ACHN (cell line): ENCODE measurements at regions not wholly inside any gene's neighbourhood (a gene's known extent, or its start where the extent isn't known, plus 50 kb on each side); places are given as distances from the start of the nearest gene placed in this dataset.
"Not testable (repeated sequence)": the region's sequence is repeated elsewhere in the genome, so short reads cannot be mapped to it uniquely, and the experiment has no call there.

ENCODE experiments used
- DNase-seq: peaks from one replicate; pipeline ENCODE4 v3.0.0-alpha.2; 2015
- in situ Hi-C: cut with HindIII; loops from 2 replicates; pipeline ENCODE4 v1.10.0; 2017; ENCODE audit warnings: low sequenced_read_pairs, low pct_ligation_motif_present, low pct_unique_long_range_greater_than_20kb

GRCh38 chr2:153347818-153348495 is 130.6 kb downstream of the RPRM start:
- DNase-seq, result no peak
- in situ Hi-C loops, result no loop called here

- DNase-seq, result no peak
- in situ Hi-C loops, result no loop called here
These were observed 157.7 kb downstream of the RPRM start for GRCh38 chr2:153320879-153321278.

GRCh38 chr2:153311432-153311831 is 167.1 kb downstream of the RPRM start:
- in situ Hi-C loops, result no loop called here
- no peak for DNase-seq

GRCh38 chr2:153308466-153308865 is 170.1 kb downstream of the RPRM start:
- in situ Hi-C loops, result no loop called here
- DNase-seq, result no peak

GRCh38 chr2:153307223-153307622 is 171.3 kb downstream of the RPRM start:
- in situ Hi-C loops, result no loop called here
- DNase-seq, result no peak

- no peak for DNase-seq
- in situ Hi-C loops, result no loop called here
These were observed 178.8 kb downstream of the RPRM start for GRCh38 chr2:153299809-153300208.

- in situ Hi-C loops, result no loop called here
- DNase-seq, result no peak
These were observed 179.3 kb downstream of the RPRM start for GRCh38 chr2:153299217-153299616.

- in situ Hi-C loops, result no loop called here
- no peak for DNase-seq
These were observed 184.3 kb downstream of the RPRM start for GRCh38 chr2:153294199-153294786.

GRCh38 chr2:153291718-153292117 is 186.8 kb downstream of the RPRM start:
- no peak for DNase-seq
- in situ Hi-C loops, result no loop called here

- DNase-seq, result no peak
- in situ Hi-C loops, result no loop called here
These were observed 191.3 kb downstream of the RPRM start for GRCh38 chr2:153287109-153287801.

GRCh38 chr2:153268941-153269461 is 209.6 kb downstream of the RPRM start:
- in situ Hi-C loops, result no loop called here
- DNase-seq, result no peak

GRCh38 chr2:153256876-153257275 is 221.7 kb downstream of the RPRM start:
- DNase-seq, in situ Hi-C loops: not testable (repeated sequence)

- in situ Hi-C loops, DNase-seq: not testable (repeated sequence)
These were observed 231.9 kb downstream of the RPRM start for GRCh38 chr2:153246636-153247035.

GRCh38 chr2:153235516-153235915 is 243.0 kb downstream of the RPRM start:
- DNase-seq, result no peak
- in situ Hi-C loops, result no loop called here

GRCh38 chr2:153232464-153232863 is 246.1 kb downstream of the RPRM start:
- DNase-seq, result no peak
- in situ Hi-C loops, result no loop called here

- DNase-seq, result no peak
- in situ Hi-C loops, result no loop called here
These were observed 247.6 kb downstream of the RPRM start for GRCh38 chr2:153230977-153231376.

- no peak for DNase-seq
- in situ Hi-C loops, result no loop called here
These were observed 249.7 kb downstream of the RPRM start for GRCh38 chr2:153228904-153229303.

- in situ Hi-C loops, result no loop called here
- DNase-seq, result no peak
These were observed 250.6 kb downstream of the RPRM start for GRCh38 chr2:153227981-153228380.

GRCh38 chr2:153222231-153223165 is 256.1 kb downstream of the RPRM start:
- DNase-seq, result no peak

More at GRCh38 chr2:153222231-153223165, 256.1 kb downstream of the RPRM start:
- in situ Hi-C loops, result no loop called here
